Endothelial cell of umbilical vein (primary cell): ENCODE measurements at regions not wholly inside any gene's neighbourhood (a gene's known extent, or its start where the extent isn't known, plus 50 kb on each side); places are given as distances from the start of the nearest gene placed in this dataset.

ENCODE experiments used
- BruUV-seq: library from RNA; stranded (reverse); fragments of 400-500 nt; replicated peaks from 2 replicates; lab custom pipeline; 2021; lab: Mats Ljungman, UMichigan
- CTCF ChIA-PET: fragments of 300-600, 350-600 bp; sonication (Branson Sonifier 250); formaldehyde crosslinking; loops from one replicate; lab custom pipeline; 2021; ENCODE audit warnings: antibody characterized with exemption, inconsistent platforms; lab: Charles Lee
- POLR2A ChIA-PET: fragments of 300-600, 350-600 bp; sonication (Branson Sonifier 250); formaldehyde crosslinking; loops from one replicate; lab custom pipeline; 2021; ENCODE audit warnings: antibody characterized with exemption, inconsistent platforms; lab: Charles Lee
- DNase-seq: peaks from one replicate; pipeline ENCODE4 v3.0.0-alpha.2; 2011; ENCODE audit warnings: low read depth, low spot score
- FAIRE-seq: peaks from 2 replicates; lab custom pipeline; 2011; peaks lifted over from hg19 to GRCh38; lab: Jason Lieb, UNC
- H2AFZ ChIP-seq: 2 replicates; pipeline ENCODE4 v1.6.0; 2012; ENCODE audit warnings: low read depth, low read length, control low read depth, inconsistent platforms
- H3K27ac ChIP-seq: 2 replicates; pipeline ENCODE4 v1.5.1; 2011; ENCODE audit warnings: low read depth, mild to moderate bottlenecking, control low read depth, low read length, moderate library complexity; ENCODE audit not compliant: insufficient read depth
- H3K27me3 ChIP-seq, 2 experiments: 2 replicates each; pipeline versions ENCODE4 v1.6.0 to v1.6.1; 2011; ENCODE audit warnings: low read length in 2 of 2, mixed read lengths in 1 of 2; ENCODE audit not compliant: control insufficient read depth in 2 of 2, insufficient read depth in 2 of 2
- H3K36me3 ChIP-seq, 2 experiments: 2 replicates in 1 of 2; 3 replicates in 1 of 2; pipeline ENCODE4 v1.5.1; 2011; ENCODE audit warnings: low read length in 2 of 2, mild to moderate bottlenecking in 1 of 2, moderate library complexity in 1 of 2; ENCODE audit not compliant: control insufficient read depth in 2 of 2, insufficient read depth in 2 of 2; ENCODE audit errors: extremely low read depth in 1 of 2
- H3K4me1 ChIP-seq: 3 replicates; pipeline ENCODE4 v1.5.1; 2011; ENCODE audit warnings: mild to moderate bottlenecking, low read length; ENCODE audit not compliant: control insufficient read depth, insufficient read depth; ENCODE audit errors: extremely low read depth
- H3K4me2 ChIP-seq: 2 replicates; pipeline ENCODE4 v1.6.1; 2011; ENCODE audit warnings: low read length, control low read depth, mixed read lengths; ENCODE audit not compliant: insufficient read depth
- H3K4me3 ChIP-seq, 3 experiments: fragments of 200-600 bp in 1 of 3; sonication (generic), shearing (Covaris generic) in 1 of 3; replicated peaks in 1 of 3; 2 replicates each; pipeline ENCODE4 v1.5.1; 2011 to 2016; ENCODE audit warnings: control low read depth in 3 of 3, low read length in 3 of 3, mild to moderate bottlenecking in 2 of 3, inconsistent platforms in 1 of 3, low read depth in 1 of 3, moderate library complexity in 1 of 3; ENCODE audit not compliant: insufficient read depth in 1 of 3
- H3K79me2 ChIP-seq: 2 replicates; pipeline ENCODE4 v1.6.0; 2012; ENCODE audit warnings: low read length, inconsistent platforms; ENCODE audit not compliant: control insufficient read depth, insufficient read depth
- H3K9ac ChIP-seq: replicated peaks from 2 replicates; pipeline ENCODE3; 2011; ENCODE audit warnings: low read length, control low read depth; ENCODE audit not compliant: insufficient read depth; ENCODE audit errors: extremely low read depth
- H3K9me1 ChIP-seq: replicated peaks from 3 replicates; pipeline ENCODE4 v1.6.0; 2011; ENCODE audit warnings: mild to moderate bottlenecking, low read length; ENCODE audit not compliant: control insufficient read depth, insufficient read depth; ENCODE audit errors: extremely low read depth
- H3K9me3 ChIP-seq: replicated peaks from 2 replicates; pipeline ENCODE4 v1.5.1; 2012; ENCODE audit warnings: low read length, inconsistent platforms; ENCODE audit not compliant: control insufficient read depth, insufficient read depth
- H4K20me1 ChIP-seq: replicated peaks from 2 replicates; pipeline ENCODE3; 2011; ENCODE audit warnings: mild to moderate bottlenecking, low read length; ENCODE audit not compliant: control insufficient read depth, insufficient read depth; ENCODE audit errors: extremely low read depth
- EZH2 ChIP-seq: IDR thresholded peaks from 2 replicates; pipeline ENCODE4 v1.6.1; 2012; ENCODE audit warnings: borderline replicate concordance, low read depth, mild to moderate bottlenecking, moderate library complexity, low read length, inconsistent platforms; ENCODE audit not compliant: severe bottlenecking
- JUN ChIP-seq: IDR thresholded peaks from 2 replicates; pipeline ENCODE4 v1.6.1; 2011; ENCODE audit warnings: borderline replicate concordance, low read depth; ENCODE audit not compliant: insufficient read length, insufficient read depth
- MYC ChIP-seq: IDR thresholded peaks from one replicate; pipeline ENCODE4 v1.6.1; 2011; ENCODE audit warnings: mild to moderate bottlenecking, low read depth, low read length
- POLR2AphosphoS5 ChIP-seq: IDR thresholded peaks from 2 replicates; pipeline ENCODE4 v1.6.1; 2012; ENCODE audit warnings: low read depth, mild to moderate bottlenecking, control low read depth, low read length, moderate library complexity; ENCODE audit not compliant: insufficient read depth
- dilution Hi-C: fragments of 300-500 bp; cut with MboI; formaldehyde crosslinking; loops from one replicate; pipeline ENCODE4 v1.15.0; 2019; ENCODE audit warnings: low sequenced_read_pairs; ENCODE audit not compliant: extremely low pct_ligation_motif_present
- intact Hi-C: fragments of 100-400 bp; cut with micrococcal nuclease; formaldehyde crosslinking; loops from one replicate; pipeline ENCODE4 v1.10.0; 2022
- TF ChIP-seq, protein P1 (sequence below): IDR thresholded peaks from 2 replicates; pipeline ENCODE4 v1.6.1; 2011; ENCODE audit not compliant: insufficient read depth, insufficient read length
- TF ChIP-seq, protein P2 (sequence below), 2 donors: IDR thresholded peaks; 1 replicate in 1 of 2; 2 replicates in 1 of 2; pipeline ENCODE4 v1.5.1; 2011; ENCODE audit warnings: low read length in 2 of 2, mild to moderate bottlenecking in 2 of 2, moderate library complexity in 2 of 2, control low read depth in 1 of 2, inconsistent platforms in 1 of 2, low read depth in 1 of 2; ENCODE audit not compliant: insufficient read depth in 1 of 2; ENCODE audit errors: extremely low read depth in 1 of 2

- no TSS peak for BruUV-seq
- no peak overlapping the region for H3K27ac ChIP-seq
- H4K20me1 ChIP-seq = no peaks in the 10 kb centered on the region
- no peaks in the 10 kb centered on the region for H3K27me3 ChIP-seq
- H3K9me1 ChIP-seq = no peaks in the 10 kb centered on the region
- no peaks in the 10 kb centered on the region for H3K36me3 ChIP-seq
- dilution Hi-C loops = no loop called here
- H3K79me2 ChIP-seq = no peaks in the 10 kb centered on the region
- CTCF ChIA-PET = no interaction called here
- no peak overlapping the region for H2AFZ ChIP-seq
- no peak overlapping the region for H3K9ac ChIP-seq
- TF ChIP-seq, protein P1, sequence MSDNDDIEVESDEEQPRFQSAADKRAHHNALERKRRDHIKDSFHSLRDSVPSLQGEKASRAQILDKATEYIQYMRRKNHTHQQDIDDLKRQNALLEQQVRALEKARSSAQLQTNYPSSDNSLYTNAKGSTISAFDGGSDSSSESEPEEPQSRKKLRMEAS = no peak
- TF ChIP-seq POLR2AphosphoS5 (no peak), MYC (no peak), JUN (no peak)
- TF ChIP-seq, protein P2, sequence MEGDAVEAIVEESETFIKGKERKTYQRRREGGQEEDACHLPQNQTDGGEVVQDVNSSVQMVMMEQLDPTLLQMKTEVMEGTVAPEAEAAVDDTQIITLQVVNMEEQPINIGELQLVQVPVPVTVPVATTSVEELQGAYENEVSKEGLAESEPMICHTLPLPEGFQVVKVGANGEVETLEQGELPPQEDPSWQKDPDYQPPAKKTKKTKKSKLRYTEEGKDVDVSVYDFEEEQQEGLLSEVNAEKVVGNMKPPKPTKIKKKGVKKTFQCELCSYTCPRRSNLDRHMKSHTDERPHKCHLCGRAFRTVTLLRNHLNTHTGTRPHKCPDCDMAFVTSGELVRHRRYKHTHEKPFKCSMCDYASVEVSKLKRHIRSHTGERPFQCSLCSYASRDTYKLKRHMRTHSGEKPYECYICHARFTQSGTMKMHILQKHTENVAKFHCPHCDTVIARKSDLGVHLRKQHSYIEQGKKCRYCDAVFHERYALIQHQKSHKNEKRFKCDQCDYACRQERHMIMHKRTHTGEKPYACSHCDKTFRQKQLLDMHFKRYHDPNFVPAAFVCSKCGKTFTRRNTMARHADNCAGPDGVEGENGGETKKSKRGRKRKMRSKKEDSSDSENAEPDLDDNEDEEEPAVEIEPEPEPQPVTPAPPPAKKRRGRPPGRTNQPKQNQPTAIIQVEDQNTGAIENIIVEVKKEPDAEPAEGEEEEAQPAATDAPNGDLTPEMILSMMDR (IDR thresholded peaks at IDR 0.05; ENCODE audit: extremely low read depth in 1 of 2, insufficient read depth in 1 of 2, low read depth in 1 of 2, low read length in 2 of 2) = no peak
- no peaks in the 10 kb centered on the region for H3K4me1 ChIP-seq
- H3K4me3 ChIP-seq = no peak overlapping the region
- no peak overlapping the region for H3K4me2 ChIP-seq
- DNase-seq (no peak), FAIRE-seq (no peak)
- H3K9me3 ChIP-seq = no peaks in the 10 kb centered on the region
- POLR2A ChIA-PET = no interaction called here
- intact Hi-C loops = no loop called here
These were observed 817.3 kb downstream of the BCKDHB start for GRCh38 chr6:80923816-80924215.

DNA sequence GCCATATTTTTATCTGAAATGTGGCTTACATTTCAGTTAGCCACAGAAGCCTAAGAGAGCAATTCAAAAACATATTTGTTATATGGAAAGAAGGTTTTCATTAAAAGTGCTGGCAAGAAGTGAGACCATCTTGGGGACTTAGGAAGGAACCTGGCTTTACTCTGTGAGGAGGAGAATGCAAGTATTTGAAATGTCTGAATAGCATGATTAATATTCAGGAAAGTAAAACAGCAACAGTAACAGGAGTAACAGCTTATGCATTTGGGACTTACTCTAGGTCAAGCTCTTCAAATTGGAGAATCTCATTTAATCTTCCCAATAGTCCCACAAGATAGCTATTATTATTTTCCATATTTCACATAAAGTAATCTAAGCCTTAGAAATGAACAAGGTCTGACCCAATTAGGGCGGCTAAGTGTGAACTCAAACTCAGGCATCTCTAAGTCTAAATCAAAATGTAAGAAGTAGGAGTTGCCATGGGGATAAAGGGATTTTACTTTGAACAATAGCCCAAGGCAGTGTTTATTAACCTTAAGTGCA, 816.5 kb downstream of the BCKDHB start:
- H2AFZ ChIP-seq = no peak overlapping the region
- no peak overlapping the region for H3K4me2 ChIP-seq
- POLR2A ChIA-PET = no interaction called here
- intact Hi-C loops (no loop called here), dilution Hi-C loops (no loop called here)
- DNase-seq (no peak), FAIRE-seq (no peak)
- H3K9ac ChIP-seq = no peak overlapping the region
- no peaks in the 10 kb centered on the region for H3K9me3 ChIP-seq
- CTCF ChIA-PET = interaction anchor here (1.2 kb wide), 1 partner anchor 317 kb away, joined by 3 read pairs; no protein-coding TSS in a partner anchor
- BruUV-seq = no TSS peak
- H4K20me1 ChIP-seq = no peaks in the 10 kb centered on the region
- H3K9me1 ChIP-seq = no peaks in the 10 kb centered on the region
- no peak overlapping the region for H3K27ac ChIP-seq
- no peaks in the 10 kb centered on the region for H3K36me3 ChIP-seq
- no peak overlapping the region for H3K4me3 ChIP-seq
- TF ChIP-seq, protein P1 = no peak
- TF ChIP-seq MYC (no peak), EZH2 (no peak)
- H3K27me3 ChIP-seq = no peaks in the 10 kb centered on the region
- no peaks in the 10 kb centered on the region for H3K4me1 ChIP-seq
- no peaks in the 10 kb centered on the region for H3K79me2 ChIP-seq
